H4 (cell line): ENCODE measurements at regions not wholly inside any gene's neighbourhood (a gene's known extent, or its start where the extent isn't known, plus 50 kb on each side); places are given as distances from the start of the nearest gene placed in this dataset.

Experiments used
- DNase-seq: peaks from one replicate; pipeline ENCODE4 v3.0.0-alpha.2; 2015; ENCODE audit warnings: low spot score

DNA sequence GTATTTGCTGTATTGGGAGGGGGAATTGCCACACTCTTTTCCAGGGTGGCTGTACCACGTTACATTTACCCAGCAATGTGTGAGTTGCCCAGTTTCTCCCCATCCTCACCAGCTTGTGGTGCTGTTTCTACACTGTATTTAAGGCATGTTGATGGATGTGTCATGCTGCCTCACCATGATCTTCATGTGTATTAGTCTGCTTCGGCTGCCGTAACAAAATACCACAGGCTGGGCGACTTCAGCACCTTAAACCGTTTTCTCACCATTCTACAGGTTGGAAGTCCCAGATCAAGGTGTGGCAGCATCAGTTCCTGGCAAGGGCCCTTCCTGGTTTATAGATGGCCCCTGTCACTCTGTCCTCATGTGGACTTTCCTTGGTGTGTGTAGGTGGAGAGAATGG is 169.7 kb downstream of the IGLL1 start:
- DNase-seq, result no peak

- DNase-seq, result no peak
These were observed 170.1 kb downstream of the IGLL1 start for GRCh38 chr22:23409976-23410375.

DNA sequence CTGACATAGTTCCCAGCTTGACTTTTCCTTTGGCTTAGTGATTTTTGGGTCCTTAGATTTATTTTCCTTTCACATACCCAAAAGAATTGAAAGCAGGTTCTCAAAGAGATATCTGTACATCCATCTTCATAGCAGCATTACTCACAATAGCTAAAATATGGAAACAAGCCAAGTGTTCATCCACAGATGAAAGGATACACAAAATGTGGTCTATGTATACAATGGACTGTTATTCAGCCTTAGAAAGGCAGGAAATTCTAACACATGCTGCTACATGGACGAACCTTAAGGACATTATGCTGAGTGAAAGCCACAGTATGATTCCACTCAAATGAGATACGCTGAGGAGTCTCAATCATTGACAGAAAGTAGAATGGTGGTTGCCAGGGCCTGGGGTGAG is 171.8 kb downstream of the IGLL1 start:
- no peak for DNase-seq

- no peak for DNase-seq
These were observed 174.7 kb downstream of the IGLL1 start for GRCh38 chr22:23405366-23405851.

- no peak for DNase-seq
These were observed 175.3 kb downstream of the IGLL1 start for GRCh38 chr22:23404689-23405365.

- DNase-seq, result no peak
These were observed 176.1 kb downstream of the IGLL1 start for GRCh38 chr22:23403720-23404688.

GRCh38 chr22:23403152-23403719 is 176.9 kb downstream of the IGLL1 start:
- no peak for DNase-seq

DNA sequence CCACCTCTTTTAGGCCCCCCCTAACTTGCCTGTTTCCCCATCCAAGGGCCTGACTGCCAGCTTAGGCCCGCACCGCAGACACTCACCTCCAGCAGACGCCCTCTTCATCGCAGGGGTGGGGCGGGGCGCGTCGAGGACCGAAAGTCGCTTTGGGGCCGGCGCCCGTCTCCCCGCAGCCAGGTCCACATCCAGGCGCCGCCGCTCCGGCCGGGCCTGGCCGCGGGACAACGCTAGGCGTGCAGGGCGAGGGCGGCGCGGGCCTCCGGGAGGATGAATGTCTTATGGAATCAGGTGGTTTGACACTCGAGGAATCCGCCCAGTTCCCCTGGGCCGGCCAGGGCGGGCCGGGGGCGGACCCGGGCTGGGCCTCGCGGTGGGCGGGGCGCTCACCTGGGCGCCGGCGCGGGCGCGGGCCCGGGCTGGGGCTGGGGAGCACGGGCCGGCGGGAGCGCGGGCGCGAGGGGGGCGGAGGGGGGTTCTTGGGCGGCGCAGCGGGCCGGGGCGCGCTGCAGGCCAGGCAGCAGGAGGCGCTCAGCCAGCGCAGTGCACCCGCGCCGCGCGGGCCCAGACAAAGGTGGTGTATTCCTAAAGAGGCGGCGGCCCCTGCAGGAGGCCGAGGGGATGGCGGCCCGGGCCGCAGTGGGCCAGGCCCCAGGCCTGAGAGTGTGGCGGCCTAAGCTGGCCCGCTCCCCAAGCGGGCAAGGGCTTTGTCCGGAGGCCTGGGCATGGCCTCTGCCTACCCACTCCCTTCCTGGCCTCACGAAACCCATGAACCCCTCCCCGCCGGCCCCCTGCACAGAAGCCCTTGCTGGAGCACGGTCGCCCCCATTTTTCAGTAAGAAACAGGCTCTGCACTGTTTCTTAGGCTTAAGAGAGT is 177.6 kb downstream of the IGLL1 start:
- DNase-seq, result peak; percentile 51

GRCh38 chr22:23401910-23402274 is 178.2 kb downstream of the IGLL1 start:
- no peak for DNase-seq

GRCh38 chr22:23401111-23401909 is 178.8 kb downstream of the IGLL1 start:
- DNase-seq, result peak; percentile 58

DNA sequence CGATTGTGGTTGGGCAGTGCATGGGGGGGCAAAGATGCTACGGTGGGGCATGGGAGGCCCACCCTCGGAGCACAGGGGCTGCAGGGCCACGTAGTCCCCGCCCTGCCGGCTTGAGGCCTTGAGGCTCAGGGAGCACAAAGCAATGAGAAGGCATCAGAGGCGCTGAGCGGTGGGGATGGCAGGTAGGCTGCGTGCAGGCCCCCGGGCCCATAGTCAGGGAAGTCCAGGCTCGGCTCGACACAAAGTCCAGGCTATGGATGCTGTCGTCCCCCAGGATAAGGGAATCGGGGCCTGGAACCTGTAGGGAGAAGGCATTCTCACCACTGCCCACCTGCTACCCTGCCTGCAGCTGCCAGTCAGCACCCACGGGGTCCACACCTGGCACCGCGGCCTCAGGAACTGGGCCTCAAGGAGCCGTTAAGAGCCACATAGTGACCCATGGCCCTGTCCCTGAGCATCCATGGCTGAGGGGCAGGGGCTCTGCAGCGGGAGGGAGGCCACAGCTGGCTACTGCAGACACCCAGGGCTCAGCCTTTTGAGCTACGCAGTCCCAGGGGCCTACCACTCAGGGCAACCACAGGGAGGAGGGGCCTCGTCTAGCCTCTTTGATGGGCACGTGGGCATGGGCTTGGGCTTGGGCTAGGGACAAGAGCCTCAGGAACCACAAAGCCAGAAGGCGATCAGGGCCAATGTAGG is 179.7 kb downstream of the IGLL1 start:
- DNase-seq, result no peak

GRCh38 chr22:23399367-23400285 is 180.5 kb downstream of the IGLL1 start:
- no peak for DNase-seq

- DNase-seq, result no peak
These were observed 181.3 kb downstream of the IGLL1 start for GRCh38 chr22:23398701-23399366.

GRCh38 chr22:23397613-23398567 is 182.2 kb downstream of the IGLL1 start:
- no peak for DNase-seq

DNA sequence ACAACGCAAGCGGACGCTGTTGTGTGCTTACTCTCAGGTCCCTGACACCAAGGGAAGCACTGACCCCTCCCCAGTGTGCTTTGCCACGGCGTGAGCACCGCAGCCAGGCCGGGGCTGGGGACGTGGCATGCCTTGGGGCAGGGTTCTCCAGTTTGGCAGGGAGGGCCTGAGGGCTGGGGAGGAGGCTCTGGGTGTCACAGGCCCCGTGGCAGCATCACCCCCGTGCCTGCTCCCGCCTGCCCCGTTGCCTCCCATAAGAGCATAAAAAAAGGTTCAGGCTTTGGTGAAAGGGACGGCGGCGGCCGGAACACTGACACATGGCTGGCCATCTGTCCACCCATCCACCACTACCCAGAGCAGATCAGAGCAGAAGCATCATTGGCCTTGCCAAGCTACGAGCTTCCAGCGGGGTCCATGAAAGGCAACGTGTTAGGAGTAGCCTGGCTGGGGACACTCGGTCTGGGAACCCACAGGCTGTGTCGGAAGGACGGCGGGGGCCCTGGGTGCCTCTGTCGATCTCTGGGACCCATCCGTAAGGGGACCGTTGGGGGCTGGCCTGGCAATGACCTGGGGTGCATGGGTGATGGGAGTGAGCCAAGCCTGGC is 183.0 kb downstream of the IGLL1 start:
- DNase-seq, result no peak

- DNase-seq, result no peak
These were observed 183.6 kb downstream of the IGLL1 start for GRCh38 chr22:23396362-23397007.
